Ovary (tissue), 3 donors: ENCODE measurements at regions not wholly inside any gene's neighbourhood (a gene's known extent, or its start where the extent isn't known, plus 50 kb on each side); places are given as distances from the start of the nearest gene placed in this dataset.

Source experiments
- EP300 ChIP-seq: sonication (generic); formaldehyde crosslinking; IDR thresholded peaks from one replicate; pipeline ENCODE4 v1.6.1; 2017; ENCODE audit warnings: antibody characterized with exemption
- POLR2A ChIP-seq: fragments of 450-650 bp; IDR thresholded peaks from one replicate; pipeline ENCODE4 v1.6.1; 2017; ENCODE audit warnings: antibody characterized with exemption, mild to moderate bottlenecking, moderate library complexity
- TF ChIP-seq, protein P1 (sequence below), 3 donors: fragments of 450-650 bp in 2 of 3; fragments of 200-600 bp in 1 of 3; IDR thresholded peaks; one replicate each; pipeline versions ENCODE4 v1.5.1 to v1.8.0; 2016 to 2022; ENCODE audit warnings: antibody characterized with exemption in 3 of 3, mild to moderate bottlenecking in 1 of 3
- donor health status: DM: no; HTN: no; CAD: no.

DNA sequence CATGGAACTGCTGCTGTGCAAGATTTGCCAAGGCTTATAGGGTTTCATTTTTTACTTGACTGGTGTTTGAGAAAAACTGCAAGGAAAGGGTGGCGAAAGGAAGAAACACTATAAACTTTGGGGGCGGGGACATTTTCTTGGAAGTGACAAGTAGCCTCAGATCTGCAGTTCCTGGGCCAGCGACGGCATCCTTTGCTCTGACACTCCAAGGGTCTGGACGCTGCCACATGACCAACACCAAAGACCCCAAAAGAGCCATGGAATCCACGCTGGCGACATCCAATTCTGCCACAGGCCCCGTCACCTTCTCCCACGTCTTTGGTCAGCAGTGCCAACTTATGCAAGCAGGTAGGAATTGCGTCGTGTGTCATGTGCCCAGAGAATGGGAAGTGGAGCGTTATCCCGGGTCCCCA is 193.4 kb downstream of the PRDM2 start:
- TF ChIP-seq, protein P1, sequence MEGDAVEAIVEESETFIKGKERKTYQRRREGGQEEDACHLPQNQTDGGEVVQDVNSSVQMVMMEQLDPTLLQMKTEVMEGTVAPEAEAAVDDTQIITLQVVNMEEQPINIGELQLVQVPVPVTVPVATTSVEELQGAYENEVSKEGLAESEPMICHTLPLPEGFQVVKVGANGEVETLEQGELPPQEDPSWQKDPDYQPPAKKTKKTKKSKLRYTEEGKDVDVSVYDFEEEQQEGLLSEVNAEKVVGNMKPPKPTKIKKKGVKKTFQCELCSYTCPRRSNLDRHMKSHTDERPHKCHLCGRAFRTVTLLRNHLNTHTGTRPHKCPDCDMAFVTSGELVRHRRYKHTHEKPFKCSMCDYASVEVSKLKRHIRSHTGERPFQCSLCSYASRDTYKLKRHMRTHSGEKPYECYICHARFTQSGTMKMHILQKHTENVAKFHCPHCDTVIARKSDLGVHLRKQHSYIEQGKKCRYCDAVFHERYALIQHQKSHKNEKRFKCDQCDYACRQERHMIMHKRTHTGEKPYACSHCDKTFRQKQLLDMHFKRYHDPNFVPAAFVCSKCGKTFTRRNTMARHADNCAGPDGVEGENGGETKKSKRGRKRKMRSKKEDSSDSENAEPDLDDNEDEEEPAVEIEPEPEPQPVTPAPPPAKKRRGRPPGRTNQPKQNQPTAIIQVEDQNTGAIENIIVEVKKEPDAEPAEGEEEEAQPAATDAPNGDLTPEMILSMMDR (IDR thresholded peaks at IDR 0.05): no peak
- TF ChIP-seq EP300 (no peak), POLR2A (no peak)
